ENCODE measurements at regions not wholly inside any gene's neighbourhood (a gene's known extent, or its start where the extent isn't known, plus 50 kb on each side); places are given as distances from the start of the nearest gene placed in this dataset.
A peak's percentile ranks its signal among the peaks of the same experiment; 100 is the strongest.

GRCh38 chr12:89016970-89017778 lies 335.1 kb downstream of the DUSP6 start:
- TF ChIP-seq CTCF (IDR thresholded peaks at IDR 0.05; ENCODE audit: borderline replicate concordance, extremely low read depth, insufficient read depth): peak; percentile 76
- intact Hi-C loops (cut with DNase I): loop anchor here (10.0 kb wide), 1 partner anchor 448 kb away; no protein-coding TSS in a partner anchor
- H3K36me3 ChIP-seq (ENCODE audit: control insufficient read depth in 2 of 3, insufficient read depth in 3 of 3, low read length in 3 of 3): no peaks in the 10 kb centered on the region
- peak overlapping the region in 2 of 3 donors; percentile 21 to 33 for H3K4me3 ChIP-seq (ENCODE audit: low read length in 3 of 3)
- DNase-seq: peak; percentile 49 to 90 (median 60)
- H3K27me3 ChIP-seq (ENCODE audit: control insufficient read depth, insufficient read depth, low read length): no peaks in the 10 kb centered on the region
- no peak overlapping the region for H3K27ac ChIP-seq (ENCODE audit: low read depth in 2 of 2, low read length in 2 of 2)
- FAIRE-seq: peak; percentile 93
- H3K9ac ChIP-seq (ENCODE audit: low read length in 3 of 3): no peak overlapping the region
- no peaks in the 10 kb centered on the region for H3K9me3 ChIP-seq (ENCODE audit: control insufficient read depth in 2 of 3, insufficient read depth in 1 of 3, low read length in 3 of 3)
- no peaks in the 10 kb centered on the region for H3K4me1 ChIP-seq (ENCODE audit: control insufficient read depth in 2 of 3, insufficient read depth in 2 of 3, low read depth in 1 of 3, low read length in 3 of 3)

GRCh38 chr12:89015419-89015818 lies 336.9 kb downstream of the DUSP6 start:
- no peaks in the 10 kb centered on the region for H3K36me3 ChIP-seq (ENCODE audit: control insufficient read depth in 2 of 3, insufficient read depth in 3 of 3, low read length in 3 of 3)
- no peaks in the 10 kb centered on the region for H3K27me3 ChIP-seq (ENCODE audit: control insufficient read depth, insufficient read depth, low read length)
- FAIRE-seq (no peak), DNase-seq (no peak)
- no peak for TF ChIP-seq CTCF (IDR thresholded peaks at IDR 0.05; ENCODE audit: borderline replicate concordance, extremely low read depth, insufficient read depth)
- H3K9me3 ChIP-seq (ENCODE audit: control insufficient read depth in 2 of 3, insufficient read depth in 1 of 3, low read length in 3 of 3): no peaks in the 10 kb centered on the region
- no peak overlapping the region for H3K9ac ChIP-seq (ENCODE audit: low read length in 3 of 3)
- H3K4me3 ChIP-seq (ENCODE audit: low read length in 3 of 3): no peak overlapping the region
- no peak overlapping the region for H3K27ac ChIP-seq (ENCODE audit: low read depth in 2 of 2, low read length in 2 of 2)
- no peaks in the 10 kb centered on the region for H3K4me1 ChIP-seq (ENCODE audit: control insufficient read depth in 2 of 3, insufficient read depth in 2 of 3, low read depth in 1 of 3, low read length in 3 of 3)
- intact Hi-C loops (cut with DNase I): loop anchor here (10.0 kb wide), 1 partner anchor 449 kb away; no protein-coding TSS in a partner anchor

- no peak overlapping the region for H3K9ac ChIP-seq (ENCODE audit: low read length in 3 of 3)
- H3K36me3 ChIP-seq (ENCODE audit: control insufficient read depth in 2 of 3, insufficient read depth in 3 of 3, low read length in 3 of 3): no peaks in the 10 kb centered on the region
- no peak overlapping the region for H3K4me3 ChIP-seq (ENCODE audit: low read length in 3 of 3)
- intact Hi-C loops (cut with DNase I): no loop called here
- H3K4me1 ChIP-seq (ENCODE audit: control insufficient read depth in 2 of 3, insufficient read depth in 2 of 3, low read depth in 1 of 3, low read length in 3 of 3): peaks cover 0 to 2% (median 0%) of the 10 kb centered on the region in 3 donors
- H3K27me3 ChIP-seq (ENCODE audit: control insufficient read depth, insufficient read depth, low read length): no peaks in the 10 kb centered on the region
- no peak for TF ChIP-seq CTCF (IDR thresholded peaks at IDR 0.05; ENCODE audit: borderline replicate concordance, extremely low read depth, insufficient read depth)
- no peak for DNase-seq
- no peak for FAIRE-seq
- no peaks in the 10 kb centered on the region for H3K9me3 ChIP-seq (ENCODE audit: control insufficient read depth in 2 of 3, insufficient read depth in 1 of 3, low read length in 3 of 3)
- no peak overlapping the region for H3K27ac ChIP-seq (ENCODE audit: low read depth in 2 of 2, low read length in 2 of 2)
These were observed 353.9 kb downstream of the DUSP6 start for GRCh38 chr12:88998421-88998820.

All from kidney (tissue), 13 donors.